IgD-negative memory B cell (primary cell): ENCODE measurements at regions not wholly inside any gene's neighbourhood (a gene's known extent, or its start where the extent isn't known, plus 50 kb on each side); places are given as distances from the start of the nearest gene placed in this dataset.
A peak's percentile ranks its signal among the peaks of the same experiment; 100 is the strongest.

Experiments
- H3K27ac Mint-ChIP-seq, 3 donors: one replicate each; pipeline ENCODE4 v1.8.0; 2020 to 2022; ENCODE audit warnings: mild to moderate bottlenecking in 3 of 3, mixed read lengths in 3 of 3, moderate library complexity in 1 of 3
- H3K27me3 Mint-ChIP-seq: one replicate; pipeline ENCODE4 v1.8.0; 2021; ENCODE audit warnings: mixed read lengths
- H3K36me3 Mint-ChIP-seq: one replicate; pipeline ENCODE4 v1.8.0; 2020; ENCODE audit warnings: mild to moderate bottlenecking, mixed read lengths
- H3K4me1 Mint-ChIP-seq, 3 donors: one replicate each; pipeline ENCODE4 v1.8.0; 2020 to 2022; ENCODE audit warnings: mixed read lengths in 3 of 3, mild to moderate bottlenecking in 1 of 3
- H3K4me3 Mint-ChIP-seq, 4 donors: one replicate each; pipeline ENCODE4 v1.8.0; 2020 to 2022; ENCODE audit warnings: mild to moderate bottlenecking in 4 of 4, mixed read lengths in 4 of 4, moderate library complexity in 3 of 4
- H3K9me3 Mint-ChIP-seq, 3 donors: one replicate each; pipeline ENCODE4 v1.8.0; 2020 to 2021; ENCODE audit warnings: mixed read lengths in 3 of 3, mild to moderate bottlenecking in 1 of 3

DNA sequence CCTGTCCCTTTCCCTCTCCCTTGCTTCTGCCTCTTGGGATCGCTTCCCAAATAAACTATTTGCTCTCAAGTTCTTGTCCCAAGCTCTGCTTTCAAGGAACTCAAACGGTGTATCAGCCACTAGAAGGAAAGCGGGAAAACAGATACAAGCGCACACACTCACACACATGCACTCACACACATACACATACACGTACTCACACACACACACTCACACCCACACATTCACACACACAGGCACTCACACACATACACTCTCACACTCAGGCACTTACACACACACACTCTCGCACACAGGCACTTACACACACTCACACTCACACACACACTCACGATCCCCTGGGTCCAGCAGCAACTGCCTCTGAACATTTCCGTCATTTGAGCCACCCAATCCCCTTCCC, 121.9 kb downstream of the RAB11FIP2 start:
- peaks cover 2% of the 10 kb centered on the region for H3K27me3 Mint-ChIP-seq
- H3K4me3 Mint-ChIP-seq, result no peak overlapping the region

DNA sequence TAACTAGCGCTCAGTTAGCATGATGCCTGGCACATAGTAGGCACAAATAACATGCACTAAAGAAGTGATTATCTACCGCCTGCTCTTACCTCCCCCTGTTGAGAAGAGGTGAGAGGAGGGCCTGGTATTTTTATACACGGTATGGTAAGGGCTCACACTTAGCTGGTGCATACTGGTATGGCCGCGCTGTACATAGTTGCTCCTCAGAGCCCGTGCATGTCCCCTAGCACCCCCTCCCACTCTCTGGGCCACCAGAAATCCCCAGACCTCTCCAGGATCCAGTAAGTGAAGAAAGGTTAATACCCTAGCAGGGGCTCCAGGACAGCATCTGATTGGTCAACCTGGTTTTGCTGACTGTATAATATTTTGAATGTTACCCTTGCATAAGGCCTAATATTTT, 121.4 kb downstream of the RAB11FIP2 start:
- Mint-ChIP-seq H3K4me3 (no peak overlapping the region), H3K27me3 (peaks cover 2% of the 10 kb centered on the region), H3K36me3 (no peaks in the 10 kb centered on the region), H3K9me3 (no peaks in the 10 kb centered on the region), H3K4me1 (no peaks in the 10 kb centered on the region), H3K27ac (no peak overlapping the region)

More for the DNA sequence above, 121.9 kb downstream of the RAB11FIP2 start:
- Mint-ChIP-seq H3K9me3 (no peaks in the 10 kb centered on the region), H3K36me3 (no peaks in the 10 kb centered on the region), H3K27ac (no peak overlapping the region), H3K4me1 (no peaks in the 10 kb centered on the region)

DNA sequence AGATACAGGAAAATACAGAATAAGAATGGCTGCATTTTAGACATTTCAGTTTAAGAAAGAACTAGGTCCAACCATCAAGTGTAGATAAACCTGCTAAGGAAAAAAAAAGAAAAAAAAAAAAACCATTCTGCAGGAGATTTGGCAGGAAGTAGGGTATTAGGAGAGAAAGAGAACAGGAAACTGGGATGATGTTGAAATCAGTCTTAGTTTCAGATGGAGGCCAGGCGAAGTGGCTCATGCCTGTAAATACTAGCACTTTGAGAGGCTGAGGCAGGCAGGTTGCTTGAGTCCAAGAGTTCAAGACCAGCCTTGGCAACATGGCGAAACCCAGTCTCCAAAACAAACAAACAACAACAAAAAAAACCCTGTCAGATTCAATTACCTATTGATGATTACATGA, 120.2 kb downstream of the RAB11FIP2 start:
- no peak overlapping the region for H3K27ac Mint-ChIP-seq

DNA sequence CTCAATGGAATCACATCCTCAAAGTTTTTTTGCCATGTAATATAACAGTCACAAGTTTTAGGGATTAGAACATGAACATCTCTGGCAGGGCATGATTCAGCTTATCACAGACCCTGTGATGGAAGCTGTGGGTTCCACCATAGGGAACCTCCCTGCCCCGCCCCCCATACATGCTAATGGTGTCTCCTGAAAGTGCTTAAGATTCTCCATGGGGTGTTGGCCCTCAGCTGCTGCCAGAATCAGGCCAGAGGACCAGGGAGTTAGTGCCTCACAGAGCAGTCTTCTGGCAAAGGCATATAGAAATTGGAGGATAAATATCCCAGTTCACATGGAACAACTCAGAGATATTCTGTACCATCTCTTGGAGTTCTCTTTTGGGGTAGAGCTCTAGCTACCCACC, 119.4 kb downstream of the RAB11FIP2 start:
- Mint-ChIP-seq H3K9me3 (peaks cover 0 to 3% (median 0%) of the 10 kb centered on the region in 3 donors), H3K4me1 (no peaks in the 10 kb centered on the region), H3K36me3 (no peaks in the 10 kb centered on the region), H3K27ac (no peak overlapping the region), H3K27me3 (no peaks in the 10 kb centered on the region), H3K4me3 (no peak overlapping the region)

More for the DNA sequence above, 120.2 kb downstream of the RAB11FIP2 start:
- Mint-ChIP-seq H3K4me1 (no peaks in the 10 kb centered on the region), H3K36me3 (no peaks in the 10 kb centered on the region), H3K4me3 (no peak overlapping the region), H3K27me3 (peaks cover 2% of the 10 kb centered on the region), H3K9me3 (peaks cover 0 to 2% (median 0%) of the 10 kb centered on the region in 3 donors)

DNA sequence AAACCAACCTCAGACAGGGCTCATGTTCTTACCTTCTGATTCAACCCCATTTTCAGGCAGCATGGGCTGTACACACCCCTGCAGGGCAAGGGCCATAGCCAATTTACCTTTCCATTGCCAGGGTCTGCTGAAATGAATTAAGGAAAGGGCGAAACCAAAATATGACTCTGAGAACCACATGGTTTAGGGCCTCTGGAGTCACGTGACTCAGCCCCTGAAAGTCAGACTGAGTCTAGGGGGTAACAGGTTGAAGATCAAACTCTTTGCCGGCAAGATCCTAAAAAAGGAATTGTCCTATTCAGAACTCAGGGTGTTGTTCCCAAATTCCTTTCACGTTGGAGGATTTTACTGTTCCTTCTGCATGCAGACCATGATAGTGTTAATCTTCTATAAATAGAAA, 118.9 kb downstream of the RAB11FIP2 start:
- H3K4me1 Mint-ChIP-seq, result no peaks in the 10 kb centered on the region
- H3K4me3 Mint-ChIP-seq, result no peak overlapping the region
- no peaks in the 10 kb centered on the region for H3K36me3 Mint-ChIP-seq
- H3K9me3 Mint-ChIP-seq, result peaks cover 0 to 3% (median 0%) of the 10 kb centered on the region in 3 donors
- no peaks in the 10 kb centered on the region for H3K27me3 Mint-ChIP-seq
- H3K27ac Mint-ChIP-seq, result no peak overlapping the region

DNA sequence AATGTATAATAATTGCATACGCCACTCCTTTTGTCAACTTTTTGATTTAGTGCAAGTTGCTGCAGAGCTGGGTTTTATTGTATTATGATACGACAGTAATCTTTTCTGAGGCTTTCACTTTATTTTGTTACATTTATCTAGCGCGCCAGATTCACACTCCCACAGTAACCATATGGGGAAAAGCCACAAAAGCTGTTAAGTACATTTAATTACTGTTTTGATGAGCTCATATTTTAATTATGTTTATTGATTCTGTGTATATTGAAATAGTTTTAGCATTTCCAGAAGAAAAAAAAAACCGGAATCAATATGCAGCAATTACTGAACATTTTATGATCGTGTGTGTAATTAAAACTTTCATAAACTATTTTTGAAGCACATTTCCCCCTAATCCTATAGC, 118.5 kb downstream of the RAB11FIP2 start:
- Mint-ChIP-seq H3K4me3 (no peak overlapping the region), H3K27me3 (no peaks in the 10 kb centered on the region)

DNA sequence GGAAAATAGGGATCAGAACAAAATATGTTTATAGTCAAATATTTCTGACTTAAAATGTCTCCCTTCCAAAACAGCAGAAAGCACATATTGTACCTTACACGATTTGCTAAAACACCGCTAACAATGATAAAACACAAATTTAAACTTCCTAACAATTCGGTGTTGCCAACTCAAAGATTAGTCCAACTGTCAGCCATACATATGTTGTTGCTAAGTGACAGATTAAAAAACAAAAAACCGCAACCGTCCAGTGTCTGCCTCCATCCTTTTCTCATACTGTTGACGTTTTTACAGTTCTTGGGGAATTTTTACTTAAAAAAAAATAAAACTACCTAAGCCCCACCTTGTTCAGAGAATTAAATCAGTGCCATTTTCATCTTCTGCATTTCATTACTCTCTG, 118.0 kb downstream of the RAB11FIP2 start:
- Mint-ChIP-seq H3K9me3 (peaks cover 0 to 3% (median 0%) of the 10 kb centered on the region in 3 donors), H3K36me3 (no peaks in the 10 kb centered on the region), H3K4me3 (no peak overlapping the region), H3K27ac (no peak overlapping the region), H3K27me3 (no peaks in the 10 kb centered on the region), H3K4me1 (no peaks in the 10 kb centered on the region)

More for the DNA sequence above, 118.5 kb downstream of the RAB11FIP2 start:
- Mint-ChIP-seq H3K27ac (no peak overlapping the region), H3K4me1 (no peaks in the 10 kb centered on the region), H3K9me3 (peaks cover 0 to 3% (median 0%) of the 10 kb centered on the region in 3 donors), H3K36me3 (no peaks in the 10 kb centered on the region)

DNA sequence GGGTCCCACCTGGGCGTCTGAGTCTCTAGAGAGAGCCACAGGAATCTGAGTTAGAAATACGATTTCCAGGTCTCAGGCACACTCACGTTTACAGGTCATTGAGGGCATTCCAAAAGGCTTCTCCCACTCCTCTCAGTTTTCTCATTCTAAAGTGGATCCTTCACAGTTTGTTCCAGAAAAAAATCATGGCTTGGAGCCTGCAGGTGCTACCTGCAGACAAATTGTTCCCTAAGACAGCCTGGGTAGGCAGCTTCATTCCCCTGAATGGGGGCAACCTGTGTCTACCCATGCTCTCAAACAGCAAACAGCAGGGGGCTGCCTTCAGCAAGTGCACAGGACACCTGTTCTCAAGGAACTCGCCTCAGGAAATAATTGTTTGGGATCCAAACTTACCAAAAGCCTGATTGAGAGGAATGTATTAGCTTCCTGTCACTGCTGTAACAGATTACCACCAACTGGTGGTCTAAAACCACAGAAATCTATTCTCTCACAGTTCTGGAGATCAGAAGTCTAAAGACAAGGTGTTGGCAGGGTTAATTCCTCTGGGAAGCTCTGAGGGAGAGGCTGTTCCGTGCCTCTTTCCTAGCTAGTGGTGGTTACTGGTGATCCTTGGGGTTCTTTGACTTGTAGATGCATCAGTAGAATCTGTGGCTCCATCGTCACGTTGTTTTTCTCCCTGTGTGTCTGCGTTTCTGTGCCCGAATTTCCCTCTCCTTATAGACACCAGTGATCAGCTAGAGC, 117.2 kb downstream of the RAB11FIP2 start:
- H3K9me3 Mint-ChIP-seq, result peaks cover 0 to 3% (median 0%) of the 10 kb centered on the region in 3 donors
- no peaks in the 10 kb centered on the region for H3K36me3 Mint-ChIP-seq
- H3K4me1 Mint-ChIP-seq, result no peaks in the 10 kb centered on the region
- no peak overlapping the region for H3K4me3 Mint-ChIP-seq
- H3K27me3 Mint-ChIP-seq, result no peaks in the 10 kb centered on the region
- no peak overlapping the region for H3K27ac Mint-ChIP-seq

DNA sequence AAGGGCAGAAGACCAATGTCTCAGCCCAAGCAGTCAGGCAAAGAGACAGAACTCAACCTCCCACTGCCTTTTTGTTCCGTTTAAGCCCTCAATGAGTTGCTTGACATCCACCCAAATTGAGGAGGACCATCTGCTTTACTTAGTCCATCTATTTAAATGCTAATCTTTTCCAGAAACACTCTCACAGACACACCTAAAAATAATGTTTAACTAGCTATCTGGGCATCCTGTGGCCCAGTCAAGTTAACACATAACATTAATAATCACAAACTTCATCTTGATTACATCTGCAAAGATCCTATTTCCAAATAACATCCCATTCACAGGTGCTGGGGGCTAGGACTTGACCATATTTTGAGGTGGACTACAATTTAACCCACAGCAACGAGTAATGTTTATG, 115.7 kb downstream of the RAB11FIP2 start:
- Mint-ChIP-seq H3K27me3 (peaks cover under 1% of the 10 kb centered on the region), H3K27ac (no peak overlapping the region), H3K36me3 (no peaks in the 10 kb centered on the region), H3K4me3 (no peak overlapping the region), H3K4me1 (no peaks in the 10 kb centered on the region), H3K9me3 (peaks cover 0 to 3% (median 0%) of the 10 kb centered on the region in 3 donors)

DNA sequence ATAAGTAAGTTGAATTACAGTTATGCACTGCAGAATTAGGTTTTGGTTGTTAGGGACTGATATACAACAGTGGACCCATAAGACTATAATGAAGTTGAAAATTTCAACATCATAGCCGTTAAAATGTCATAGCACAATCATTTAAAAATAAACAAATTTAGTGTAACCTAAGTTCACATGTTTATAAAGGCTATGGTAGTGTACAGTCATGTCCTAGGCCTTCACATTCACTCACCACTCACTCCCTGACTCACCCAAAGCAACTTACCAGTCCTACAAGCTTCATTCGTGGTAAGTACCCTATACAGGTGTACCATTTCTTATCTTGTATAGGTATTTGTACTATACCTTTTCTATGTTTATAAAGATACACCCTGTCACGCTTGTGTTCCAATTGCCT, 113.7 kb downstream of the RAB11FIP2 start:
- peaks cover 3% of the 10 kb centered on the region for H3K27me3 Mint-ChIP-seq
- H3K36me3 Mint-ChIP-seq, result no peaks in the 10 kb centered on the region
- H3K4me1 Mint-ChIP-seq, result no peaks in the 10 kb centered on the region
- H3K27ac Mint-ChIP-seq, result no peak overlapping the region
- H3K9me3 Mint-ChIP-seq, result peaks cover 0 to 3% (median 0%) of the 10 kb centered on the region in 3 donors
- H3K4me3 Mint-ChIP-seq, result no peak overlapping the region

DNA sequence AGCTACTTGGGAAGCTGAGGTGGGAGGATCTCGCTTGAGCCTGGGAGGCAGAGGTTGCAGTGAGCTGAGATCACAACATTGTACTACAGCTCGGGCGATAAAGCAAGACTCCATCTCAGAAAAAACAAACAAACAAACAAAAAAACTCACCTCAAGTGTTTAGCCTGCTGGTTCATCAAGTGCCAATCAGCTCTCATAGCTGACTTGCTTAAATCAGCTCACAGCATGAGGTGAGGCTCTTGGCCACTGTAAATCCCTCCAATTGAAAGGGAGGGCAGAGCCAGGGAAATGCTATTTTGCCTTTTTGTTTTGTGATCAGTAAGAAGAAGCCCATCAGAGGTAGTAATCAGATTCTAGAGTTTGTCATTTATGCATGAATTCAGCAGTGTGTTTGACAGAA, 112.3 kb downstream of the RAB11FIP2 start:
- peaks cover 3% of the 10 kb centered on the region for H3K27me3 Mint-ChIP-seq
- H3K27ac Mint-ChIP-seq, result peak overlapping the region in 1 of 3 donors; percentile 45
- no peaks in the 10 kb centered on the region for H3K4me1 Mint-ChIP-seq
- peaks cover 0 to 3% (median 0%) of the 10 kb centered on the region in 3 donors for H3K9me3 Mint-ChIP-seq
- no peak overlapping the region for H3K4me3 Mint-ChIP-seq
- no peaks in the 10 kb centered on the region for H3K36me3 Mint-ChIP-seq

DNA sequence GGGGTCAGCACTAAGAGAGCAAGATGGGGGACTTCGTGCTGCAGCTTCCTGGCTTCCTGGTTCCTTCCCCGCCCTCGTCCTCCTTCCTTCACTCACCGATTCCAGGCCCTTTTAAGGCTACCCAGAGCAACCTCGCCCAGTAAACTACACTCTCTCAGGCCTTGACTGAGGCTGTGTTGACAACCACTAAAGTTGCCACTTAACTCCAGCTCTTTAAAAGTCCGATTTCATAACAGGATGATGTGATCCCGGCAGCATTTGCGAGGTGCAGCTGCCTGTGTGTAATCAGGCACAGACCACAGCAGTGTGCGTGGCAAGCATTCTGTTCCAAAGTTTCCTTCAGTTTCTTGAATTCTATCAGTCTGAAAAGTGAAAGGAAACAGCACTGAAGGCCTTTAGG, 110.6 kb downstream of the RAB11FIP2 start:
- Mint-ChIP-seq H3K4me3 (no peak overlapping the region), H3K36me3 (no peaks in the 10 kb centered on the region), H3K9me3 (peaks cover 0 to 3% (median 0%) of the 10 kb centered on the region in 3 donors), H3K4me1 (no peaks in the 10 kb centered on the region), H3K27me3 (peaks cover 3% of the 10 kb centered on the region), H3K27ac (no peak overlapping the region)

DNA sequence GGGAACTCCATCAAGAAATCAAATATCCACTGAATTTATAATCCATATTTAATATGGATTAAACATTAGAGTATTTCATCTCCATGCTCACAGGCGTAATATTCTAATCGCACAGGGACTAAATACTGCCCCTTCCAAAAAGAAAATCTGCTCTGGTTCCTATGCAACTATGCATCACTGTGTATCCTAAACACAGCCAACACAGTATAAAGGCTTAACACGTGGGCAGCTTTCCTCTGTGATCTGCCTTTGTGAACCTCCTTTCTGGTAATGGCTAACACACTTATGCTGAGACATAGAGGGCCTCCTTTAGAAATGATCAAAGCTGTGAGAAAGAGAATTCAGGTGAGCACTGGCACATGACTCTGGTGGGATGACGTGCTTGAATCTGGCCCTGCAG, 110.2 kb downstream of the RAB11FIP2 start:
- H3K4me3 Mint-ChIP-seq, result no peak overlapping the region
- H3K4me1 Mint-ChIP-seq, result no peaks in the 10 kb centered on the region
- no peaks in the 10 kb centered on the region for H3K36me3 Mint-ChIP-seq
- H3K27ac Mint-ChIP-seq, result no peak overlapping the region
- H3K27me3 Mint-ChIP-seq, result peaks cover 3% of the 10 kb centered on the region
- H3K9me3 Mint-ChIP-seq, result peaks cover 0 to under 1% (median 0%) of the 10 kb centered on the region in 3 donors

DNA sequence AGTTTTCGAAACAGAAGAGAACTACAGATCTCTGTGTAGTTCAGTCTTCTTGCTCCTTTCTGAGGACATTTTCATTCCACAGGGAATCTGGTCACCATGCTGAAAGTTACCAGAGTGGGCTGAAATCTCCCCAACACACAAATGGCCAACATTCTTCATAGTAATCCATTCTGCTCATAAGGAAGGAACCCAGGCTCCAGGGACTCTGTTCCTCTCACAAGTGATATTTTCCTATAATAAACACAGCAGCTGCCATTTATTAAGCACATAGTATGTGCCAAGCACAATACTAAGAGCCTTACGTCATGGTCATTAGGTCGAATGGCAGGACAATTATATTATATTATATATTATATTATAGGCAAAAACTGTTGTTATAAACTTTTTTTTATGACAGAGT, 109.8 kb downstream of the RAB11FIP2 start:
- Mint-ChIP-seq H3K27me3 (peaks cover 3% of the 10 kb centered on the region), H3K9me3 (no peaks in the 10 kb centered on the region), H3K4me1 (no peaks in the 10 kb centered on the region), H3K36me3 (no peaks in the 10 kb centered on the region), H3K27ac (no peak overlapping the region), H3K4me3 (no peak overlapping the region)

DNA sequence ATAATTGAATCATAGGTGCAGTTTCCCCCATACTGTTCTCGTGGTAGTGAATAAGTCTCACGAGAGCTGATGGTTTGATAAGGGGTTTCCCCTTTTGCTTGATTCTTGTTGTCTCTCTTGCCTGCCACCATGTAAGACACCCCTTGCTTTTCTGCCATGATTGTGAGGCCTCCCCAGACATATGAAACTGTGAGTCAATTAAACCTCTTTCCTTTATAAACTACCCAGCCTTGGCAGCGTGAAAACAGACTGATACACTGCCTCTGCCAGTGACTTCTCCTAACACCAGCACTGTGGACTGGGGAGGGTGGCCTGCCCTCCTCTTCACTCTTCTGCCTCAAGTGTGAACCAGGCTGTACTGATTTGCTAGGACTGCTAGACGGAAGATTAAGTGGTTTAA, 108.6 kb downstream of the RAB11FIP2 start:
- no peaks in the 10 kb centered on the region for H3K4me1 Mint-ChIP-seq
- no peak overlapping the region for H3K27ac Mint-ChIP-seq
- H3K27me3 Mint-ChIP-seq, result peaks cover 3% of the 10 kb centered on the region
- H3K36me3 Mint-ChIP-seq, result no peaks in the 10 kb centered on the region
- H3K9me3 Mint-ChIP-seq, result no peaks in the 10 kb centered on the region
- no peak overlapping the region for H3K4me3 Mint-ChIP-seq

DNA sequence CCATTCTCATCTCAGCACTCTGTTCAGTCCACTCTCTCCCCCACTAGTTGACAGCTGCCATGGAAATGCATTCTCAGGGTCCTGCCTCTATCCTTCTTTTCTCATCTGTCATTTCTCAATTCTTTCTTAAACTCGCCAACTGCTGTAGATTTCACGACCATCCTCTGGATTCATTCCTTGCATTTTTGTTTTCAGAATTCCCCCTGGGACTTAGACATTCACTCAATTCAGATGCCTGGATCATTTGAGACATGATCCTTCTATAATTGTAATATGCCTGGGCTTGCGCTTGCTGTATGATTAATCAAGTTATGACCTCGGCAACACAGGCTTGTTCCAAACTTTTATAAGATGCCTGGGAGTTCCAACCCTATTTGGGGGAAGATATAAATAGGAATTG, 104.5 kb downstream of the RAB11FIP2 start:
- Mint-ChIP-seq H3K9me3 (peaks cover 0 to 2% (median 0%) of the 10 kb centered on the region in 3 donors), H3K27me3 (no peaks in the 10 kb centered on the region), H3K4me3 (no peak overlapping the region), H3K27ac (no peak overlapping the region), H3K4me1 (no peaks in the 10 kb centered on the region), H3K36me3 (no peaks in the 10 kb centered on the region)
